Loucy (cell line): ENCODE measurements at regions not wholly inside any gene's neighbourhood (a gene's known extent, or its start where the extent isn't known, plus 50 kb on each side); places are given as distances from the start of the nearest gene placed in this dataset.

Experiments used
- EZH2phosphoT487 ChIP-seq: fragments of 200-600 bp; IDR thresholded peaks from 2 replicates; pipeline ENCODE4 v1.6.1; 2018; ENCODE audit warnings: antibody characterized with exemption, mild to moderate bottlenecking, moderate library complexity, borderline replicate concordance
- TF ChIP-seq, protein P1 (sequence below): fragments of 200-600 bp; sonication (generic); conservative IDR thresholded peaks from 2 replicates; pipeline ENCODE4 v1.5.1; 2014; ENCODE audit warnings: mild to moderate bottlenecking, antibody characterized with exemption, low read length

DNA sequence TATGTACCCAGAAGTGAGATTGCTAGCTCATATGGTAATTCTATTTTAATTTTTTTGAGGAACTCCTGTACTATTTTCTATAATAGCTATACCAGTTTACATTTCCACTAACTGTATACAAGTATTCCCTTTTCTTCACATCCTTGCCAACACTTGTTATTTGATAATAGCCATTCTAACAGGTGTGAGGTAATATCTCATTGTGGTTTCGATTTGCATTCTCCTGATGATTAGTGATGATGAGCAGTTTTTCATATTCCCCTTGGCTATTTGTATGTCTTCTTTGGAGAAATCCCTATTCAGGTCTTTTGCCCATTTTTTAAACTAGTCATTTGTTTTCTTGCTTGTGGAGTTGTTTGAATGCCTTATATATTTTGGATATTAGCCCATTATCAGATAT is 121.3 kb downstream of the BBS10 start:
- TF ChIP-seq, protein P1, sequence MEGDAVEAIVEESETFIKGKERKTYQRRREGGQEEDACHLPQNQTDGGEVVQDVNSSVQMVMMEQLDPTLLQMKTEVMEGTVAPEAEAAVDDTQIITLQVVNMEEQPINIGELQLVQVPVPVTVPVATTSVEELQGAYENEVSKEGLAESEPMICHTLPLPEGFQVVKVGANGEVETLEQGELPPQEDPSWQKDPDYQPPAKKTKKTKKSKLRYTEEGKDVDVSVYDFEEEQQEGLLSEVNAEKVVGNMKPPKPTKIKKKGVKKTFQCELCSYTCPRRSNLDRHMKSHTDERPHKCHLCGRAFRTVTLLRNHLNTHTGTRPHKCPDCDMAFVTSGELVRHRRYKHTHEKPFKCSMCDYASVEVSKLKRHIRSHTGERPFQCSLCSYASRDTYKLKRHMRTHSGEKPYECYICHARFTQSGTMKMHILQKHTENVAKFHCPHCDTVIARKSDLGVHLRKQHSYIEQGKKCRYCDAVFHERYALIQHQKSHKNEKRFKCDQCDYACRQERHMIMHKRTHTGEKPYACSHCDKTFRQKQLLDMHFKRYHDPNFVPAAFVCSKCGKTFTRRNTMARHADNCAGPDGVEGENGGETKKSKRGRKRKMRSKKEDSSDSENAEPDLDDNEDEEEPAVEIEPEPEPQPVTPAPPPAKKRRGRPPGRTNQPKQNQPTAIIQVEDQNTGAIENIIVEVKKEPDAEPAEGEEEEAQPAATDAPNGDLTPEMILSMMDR, result no peak
- TF ChIP-seq EZH2phosphoT487, result no peak
